SK-N-SH (cell line): ENCODE measurements at regions not wholly inside any gene's neighbourhood (a gene's known extent, or its start where the extent isn't known, plus 50 kb on each side); places are given as distances from the start of the nearest gene placed in this dataset.

ENCODE experiments used
- CTCF ChIA-PET: fragments of 300-600, 350-600 bp; formaldehyde crosslinking; extraction: SDS; loops from one replicate; lab custom pipeline; 2021; lab: Yijun Ruan, JAX
- POLR2A ChIA-PET: fragments of 350-600 bp; sonication (Branson Sonifier 250); formaldehyde crosslinking; extraction: SDS; loops from one replicate; lab custom pipeline; 2020; ENCODE audit warnings: antibody characterized with exemption, inconsistent platforms; lab: Yijun Ruan, JAX
- DNase-seq: peaks from one replicate; pipeline ENCODE4 v3.0.0; 2012
- H2AFZ ChIP-seq: fragments of 200-600 bp; sonication (generic); 2 replicates; pipeline ENCODE4 v1.8.1; 2016; ENCODE audit warnings: antibody characterized with exemption, mild to moderate bottlenecking, low read depth
- H3F3A ChIP-seq: fragments of 200-600 bp; sonication (generic); replicated peaks from 2 replicates; pipeline ENCODE3; 2016; ENCODE audit warnings: antibody characterized with exemption, mild to moderate bottlenecking; ENCODE audit not compliant: insufficient read depth
- H3K27ac ChIP-seq, 2 experiments: fragments of 200-500 bp in 1 of 2; fragments of 200-600 bp in 1 of 2; sonication (Bioruptor generic) in 1 of 2; sonication (generic), shearing (Covaris generic) in 1 of 2; 2 replicates each; pipeline versions ENCODE4 v1.5.1 to v1.6.1; 2014 to 2016; ENCODE audit warnings: low read depth in 2 of 2, inconsistent platforms in 1 of 2, low read length in 1 of 2, mild to moderate bottlenecking in 1 of 2, mixed read lengths in 1 of 2
- H3K27me3 ChIP-seq: fragments of 200-600 bp; sonication (generic), shearing (Covaris generic); 2 replicates; pipeline ENCODE4 v1.6.1; 2016; ENCODE audit warnings: mixed run types; ENCODE audit not compliant: insufficient read depth
- H3K36me3 ChIP-seq, 2 experiments: fragments of 200-500 bp in 1 of 2; fragments of 200-600 bp in 1 of 2; sonication (Bioruptor generic) in 1 of 2; sonication (generic) in 1 of 2; replicated peaks in 1 of 2; 2 replicates each; pipeline versions ENCODE3 to v1.5.1; 2014 to 2016; ENCODE audit warnings: low read length in 1 of 2, mild to moderate bottlenecking in 1 of 2; ENCODE audit not compliant: insufficient read depth in 2 of 2, control insufficient read depth in 1 of 2
- H3K4me1 ChIP-seq, 2 experiments: fragments of 200-500 bp in 1 of 2; fragments of 200-600 bp in 1 of 2; sonication (Bioruptor generic) in 1 of 2; sonication (generic), shearing (Covaris generic) in 1 of 2; 2 replicates each; pipeline versions ENCODE4 v1.5.1 to v1.6.1; 2014 to 2016; ENCODE audit warnings: low read depth in 1 of 2, low read length in 1 of 2, mixed run types in 1 of 2; ENCODE audit not compliant: insufficient read depth in 2 of 2, control insufficient read depth in 1 of 2
- H3K4me2 ChIP-seq: fragments of 200-600 bp; sonication (generic), shearing (Covaris generic); 2 replicates; pipeline ENCODE4 v1.6.1; 2017; ENCODE audit warnings: mixed run types
- H3K4me3 ChIP-seq, 2 experiments: fragments of 200-500 bp in 1 of 2; fragments of 200-600 bp in 1 of 2; sonication (Bioruptor generic) in 1 of 2; sonication (generic), shearing (Covaris generic) in 1 of 2; 2 replicates each; pipeline versions ENCODE4 v1.5.1 to v1.8.1; 2014 to 2016; ENCODE audit warnings: low read depth in 2 of 2, inconsistent platforms in 1 of 2, low read length in 1 of 2, mild to moderate bottlenecking in 1 of 2, mixed read lengths in 1 of 2, moderate library complexity in 1 of 2
- H3K79me2 ChIP-seq: fragments of 200-600 bp; sonication (generic); 2 replicates; pipeline ENCODE4 v1.8.1; 2017; ENCODE audit warnings: mild to moderate bottlenecking; ENCODE audit not compliant: insufficient read depth
- H3K9ac ChIP-seq: fragments of 200-600 bp; sonication (generic); 2 replicates; pipeline ENCODE4 v1.6.1; 2017; ENCODE audit warnings: mixed run types
- H3K9me2 ChIP-seq: fragments of 200-600 bp; sonication (generic); 2 replicates; pipeline ENCODE4 v1.6.1; 2017; ENCODE audit warnings: mixed run types
- H3K9me3 ChIP-seq: fragments of 200-600 bp; sonication (generic); 2 replicates; pipeline ENCODE4 v1.6.1; 2017; ENCODE audit warnings: mixed run types, mild to moderate bottlenecking, moderate library complexity
- H4K20me1 ChIP-seq: fragments of 200-600 bp; sonication (generic); 2 replicates; pipeline ENCODE4 v1.6.1; 2017; ENCODE audit warnings: mild to moderate bottlenecking, mixed run types; ENCODE audit not compliant: insufficient read depth
- CHD2 ChIP-seq: fragments of 150-350 bp; IDR thresholded peaks from 2 replicates; pipeline ENCODE4 v1.6.1; 2018; ENCODE audit warnings: low read length; ENCODE audit not compliant: partially characterized antibody
- CTCF ChIP-seq: fragments of 200-600 bp; sonication (generic); IDR thresholded peaks from 2 replicates; pipeline ENCODE4 v1.6.1; 2017; ENCODE audit warnings: antibody characterized with exemption, mild to moderate bottlenecking, moderate library complexity
- ELF1 ChIP-seq: IDR thresholded peaks from 2 replicates; pipeline ENCODE4 v1.4.0; 2012
- EP300 ChIP-seq, 2 experiments: IDR thresholded peaks; 2 replicates each; pipeline versions ENCODE4 v1.4.0 to v1.6.1; 2012; ENCODE audit warnings: borderline replicate concordance in 1 of 2, low read depth in 1 of 2, low read length in 1 of 2
- EZH2phosphoT487 ChIP-seq: fragments of 200-600 bp; sonication (generic); IDR thresholded peaks from 2 replicates; pipeline ENCODE4 v1.6.1; 2017; ENCODE audit warnings: low read depth, mixed run types, mild to moderate bottlenecking, antibody characterized with exemption, moderate library complexity, borderline replicate concordance
- FOXJ3 ChIP-seq: sonication (generic); formaldehyde crosslinking; IDR thresholded peaks from 2 replicates; pipeline ENCODE4 v1.5.1; 2020; ENCODE audit warnings: mild to moderate bottlenecking, missing genetic modification reagents
- GABPA ChIP-seq: IDR thresholded peaks from 2 replicates; pipeline ENCODE4 v1.4.0; 2012; ENCODE audit warnings: low read depth, mild to moderate bottlenecking
- MEF2A ChIP-seq: IDR thresholded peaks from 2 replicates; pipeline ENCODE4 v1.4.0; 2012; ENCODE audit warnings: low read depth, borderline replicate concordance
- NRF1 ChIP-seq: IDR thresholded peaks from 2 replicates; pipeline ENCODE4 v1.6.1; 2012; ENCODE audit warnings: low read depth, mild to moderate bottlenecking, low read length
- PBX3 ChIP-seq: IDR thresholded peaks from 2 replicates; pipeline ENCODE4; 2012
- RCOR1 ChIP-seq: fragments of 150-350 bp; IDR thresholded peaks from 2 replicates; pipeline ENCODE4 v1.6.1; 2017; ENCODE audit warnings: antibody characterized with exemption, low read length
- RFX5 ChIP-seq: IDR thresholded peaks from 2 replicates; pipeline ENCODE4 v1.6.1; 2012; ENCODE audit warnings: mild to moderate bottlenecking, improper control_type of control experiment, low read length
- TEAD4 ChIP-seq: IDR thresholded peaks from 2 replicates; pipeline ENCODE4 v1.4.0; 2012; ENCODE audit warnings: mild to moderate bottlenecking, borderline replicate concordance; ENCODE audit not compliant: insufficient read depth
- USF2 ChIP-seq: fragments of 150-350 bp; IDR thresholded peaks from 2 replicates; pipeline ENCODE4 v1.6.1; 2017; ENCODE audit warnings: antibody characterized with exemption, low read length, low read depth, borderline replicate concordance
- YY1 ChIP-seq: IDR thresholded peaks from 2 replicates; pipeline ENCODE4 v1.4.0; 2012; ENCODE audit warnings: low read depth, mild to moderate bottlenecking
- WGBS: methylation state at CpG from one replicate; pipeline ENCODE4 v1.1.6; 2017; ENCODE audit warnings: low lambda C conversion rate; 5-methylcytosine and 5-hydroxymethylcytosine counted together
- TF ChIP-seq, protein P1 (sequence below): fragments of 150-350 bp; IDR thresholded peaks from 2 replicates; pipeline ENCODE4 v1.6.1; 2016; ENCODE audit warnings: mild to moderate bottlenecking, low read depth, low read length

DNA sequence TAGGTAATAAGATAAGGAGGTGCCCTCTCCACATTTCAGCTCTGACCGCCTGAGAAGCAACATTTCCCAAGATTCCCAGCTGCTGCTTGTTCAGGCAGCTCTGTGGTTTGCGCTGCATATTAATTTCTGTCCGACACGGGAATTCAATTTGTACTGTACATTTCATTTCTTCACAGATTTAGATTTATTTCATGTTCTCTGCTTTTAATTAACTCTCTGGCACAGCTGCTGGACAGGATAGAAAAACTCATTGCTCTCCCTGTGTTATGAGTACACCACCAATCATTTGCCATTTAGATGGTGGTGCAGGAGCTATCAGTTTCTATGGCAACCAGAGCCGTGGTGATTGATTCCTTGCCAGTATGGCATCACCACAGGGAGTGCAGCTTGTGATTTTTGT is 558.5 kb downstream of the DMRTA1 start:
- Histone ChIP-seq H3K4me3 (no peak overlapping the region), H3K27ac (no peak overlapping the region), H3K9me3 (no peaks in the 10 kb centered on the region), H3K27me3 (no peaks in the 10 kb centered on the region), H3F3A (no peaks in the 10 kb centered on the region), H4K20me1 (no peaks in the 10 kb centered on the region), H3K36me3 (no peaks in the 10 kb centered on the region), H3K4me2 (no peak overlapping the region; the same call in 1 of the 2 replicates), H3K79me2 (no peaks in the 10 kb centered on the region), H2AFZ (no peak overlapping the region), H3K9ac (no peak overlapping the region), H3K9me2 (no peaks in the 10 kb centered on the region)
- ChIA-PET CTCF (no interaction called here), POLR2A (no interaction called here)
- 3% methylated on average over 5 of the region's 5 CpGs for WGBS
- DNase-seq: no peak
- no peak for TF ChIP-seq ELF1
- no peak for TF ChIP-seq EP300 (IDR thresholded peaks at IDR 0.05; ENCODE audit: borderline replicate concordance in 1 of 2, low read depth in 1 of 2, low read length in 1 of 2)
- TF ChIP-seq, protein P1, sequence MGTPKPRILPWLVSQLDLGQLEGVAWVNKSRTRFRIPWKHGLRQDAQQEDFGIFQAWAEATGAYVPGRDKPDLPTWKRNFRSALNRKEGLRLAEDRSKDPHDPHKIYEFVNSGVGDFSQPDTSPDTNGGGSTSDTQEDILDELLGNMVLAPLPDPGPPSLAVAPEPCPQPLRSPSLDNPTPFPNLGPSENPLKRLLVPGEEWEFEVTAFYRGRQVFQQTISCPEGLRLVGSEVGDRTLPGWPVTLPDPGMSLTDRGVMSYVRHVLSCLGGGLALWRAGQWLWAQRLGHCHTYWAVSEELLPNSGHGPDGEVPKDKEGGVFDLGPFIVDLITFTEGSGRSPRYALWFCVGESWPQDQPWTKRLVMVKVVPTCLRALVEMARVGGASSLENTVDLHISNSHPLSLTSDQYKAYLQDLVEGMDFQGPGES: no peak
- TF ChIP-seq USF2: no peak
- TF ChIP-seq NRF1: no peak
- no peak for TF ChIP-seq CTCF
- no peak for TF ChIP-seq RCOR1
- TF ChIP-seq PBX3: no peak
- no peak for TF ChIP-seq TEAD4
- no peak for TF ChIP-seq EZH2phosphoT487
- TF ChIP-seq RFX5: no peak
- no peak for TF ChIP-seq FOXJ3 (CRISPR knock-in tag)
- TF ChIP-seq YY1: no peak
- TF ChIP-seq GABPA: no peak
- no peak for TF ChIP-seq MEF2A
- no peak for TF ChIP-seq CHD2
- TF ChIP-seq, all 33 proteins: peak for 0
- no peaks in the 10 kb centered on the region for H3K4me1 ChIP-seq
